HPDE6-E6E7 (cell line): ENCODE measurements at regions not wholly inside any gene's neighbourhood (a gene's known extent, or its start where the extent isn't known, plus 50 kb on each side); places are given as distances from the start of the nearest gene placed in this dataset.

Source experiments
- DNase-seq: peaks from one replicate; pipeline ENCODE4 v3.0.0; 2011; ENCODE audit warnings: missing footprints; ENCODE audit errors: extremely low spot score

GRCh38 chr1:71267220-71267619, 186.4 kb upstream of the ZRANB2 start:
- DNase-seq, result no peak

GRCh38 chr1:71264039-71264438, 183.2 kb upstream of the ZRANB2 start:
- no peak for DNase-seq

GRCh38 chr1:71262970-71263369, 182.1 kb upstream of the ZRANB2 start:
- DNase-seq, result no peak

- no peak for DNase-seq
Measured at GRCh38 chr1:71252900-71253299, 172.1 kb upstream of the ZRANB2 start.

GRCh38 chr1:71245246-71245645, 164.4 kb upstream of the ZRANB2 start:
- DNase-seq, result no peak

GRCh38 chr1:71242239-71242638, 161.4 kb upstream of the ZRANB2 start:
- DNase-seq, result no peak

GRCh38 chr1:71240656-71241055, 159.8 kb upstream of the ZRANB2 start:
- DNase-seq, result no peak

- DNase-seq, result no peak
Measured at GRCh38 chr1:71236503-71236902, 155.7 kb upstream of the ZRANB2 start.

- DNase-seq, result no peak
Measured at GRCh38 chr1:71233645-71234044, 152.8 kb upstream of the ZRANB2 start.

- DNase-seq, result no peak
Measured at GRCh38 chr1:71232786-71233185, 152.0 kb upstream of the ZRANB2 start.

- no peak for DNase-seq
Measured at GRCh38 chr1:71232166-71232763, 151.4 kb upstream of the ZRANB2 start.

GRCh38 chr1:71231751-71232150, 150.9 kb upstream of the ZRANB2 start:
- no peak for DNase-seq

- DNase-seq, result no peak
Measured at GRCh38 chr1:71228742-71229365, 148.0 kb upstream of the ZRANB2 start.

GRCh38 chr1:71228241-71228640, 147.4 kb upstream of the ZRANB2 start:
- no peak for DNase-seq

GRCh38 chr1:71224741-71225377, 144.0 kb upstream of the ZRANB2 start:
- DNase-seq, result no peak

- DNase-seq, result no peak
Measured at GRCh38 chr1:71223641-71224340, 143.0 kb upstream of the ZRANB2 start.

- DNase-seq, result no peak
Measured at GRCh38 chr1:71222668-71223067, 141.8 kb upstream of the ZRANB2 start.

- no peak for DNase-seq
Measured at GRCh38 chr1:71210718-71211117, 129.9 kb upstream of the ZRANB2 start.

GRCh38 chr1:71203241-71203640, 122.4 kb upstream of the ZRANB2 start:
- no peak for DNase-seq

GRCh38 chr1:71200503-71200902, 119.7 kb upstream of the ZRANB2 start:
- DNase-seq, result no peak

- DNase-seq, result no peak
Measured at GRCh38 chr1:71196685-71197084, 115.8 kb upstream of the ZRANB2 start.

GRCh38 chr1:71193153-71193552, 112.3 kb upstream of the ZRANB2 start:
- no peak for DNase-seq

GRCh38 chr1:71191520-71191919, 110.7 kb upstream of the ZRANB2 start:
- no peak for DNase-seq
